ENCODE measurements at regions not wholly inside any gene's neighbourhood (a gene's known extent, or its start where the extent isn't known, plus 50 kb on each side); places are given as distances from the start of the nearest gene placed in this dataset.

- no peaks in the 10 kb centered on the region for H3K9me3 ChIP-seq (ENCODE audit: control insufficient read depth, low read depth, low read length)
- no peak for DNase-seq (ENCODE audit: low read depth, low spot score)
- no peaks in the 10 kb centered on the region for H3K79me2 ChIP-seq (ENCODE audit: control insufficient read depth, insufficient read depth, low read length)
- FAIRE-seq = no peak
- H3K27me3 ChIP-seq (ENCODE audit: control insufficient read depth, extremely low read depth, insufficient read depth, low read length) = peaks cover 4% of the 10 kb centered on the region
- no peak overlapping the region for H3K4me3 ChIP-seq (ENCODE audit: control insufficient read depth in 2 of 3, extremely low read depth in 1 of 3, insufficient read depth in 2 of 3, low read depth in 1 of 3, low read length in 3 of 3)
- no peaks in the 10 kb centered on the region for H3K9me1 ChIP-seq (ENCODE audit: control insufficient read depth, extremely low read depth, insufficient read depth, low read length)
- no peak overlapping the region for H3K9ac ChIP-seq (ENCODE audit: control insufficient read depth, extremely low read depth, insufficient read depth, low read length)
- no peak overlapping the region for H3K27ac ChIP-seq (ENCODE audit: control insufficient read depth, insufficient read depth, low read length)
- H3K4me2 ChIP-seq (ENCODE audit: control insufficient read depth, extremely low read depth, insufficient read depth, low read depth, low read length) = no peak overlapping the region
- H3K36me3 ChIP-seq (ENCODE audit: control insufficient read depth in 2 of 2, extremely low read depth in 1 of 2, insufficient read depth in 2 of 2, low read length in 2 of 2) = no peaks in the 10 kb centered on the region
- TF ChIP-seq CTCF (optimal IDR thresholded peaks at IDR 0.05 in 1 of 3, IDR thresholded peaks at IDR 0.05 in 1 of 3, conservative IDR thresholded peaks at IDR 0.05 in 1 of 3; ENCODE audit: extremely low read depth in 1 of 3, insufficient read depth in 2 of 3, low read length in 3 of 3) (no peak), EZH2 (IDR thresholded peaks at IDR 0.05; ENCODE audit: low read length) (no peak)
- dilution Hi-C loops (cut with MboI; ENCODE audit: extremely low pct_ligation_motif_present, low sequenced_read_pairs) = no loop called here
- H4K20me1 ChIP-seq (ENCODE audit: control insufficient read depth, extremely low read depth, insufficient read depth, low read length) = no peaks in the 10 kb centered on the region
- no peak overlapping the region for H2AFZ ChIP-seq (ENCODE audit: control insufficient read depth, low read length)
- peaks cover 4% of the 10 kb centered on the region for H3K4me1 ChIP-seq (ENCODE audit: control insufficient read depth, extremely low read depth, insufficient read depth, low read length)
These were observed 190.3 kb upstream of the TAB2 start for GRCh38 chr6:149127212-149127611.

GRCh38 chr6:149128489-149129145 lies 188.9 kb upstream of the TAB2 start:
- Histone ChIP-seq H4K20me1 (ENCODE audit: control insufficient read depth, extremely low read depth, insufficient read depth, low read length) (no peaks in the 10 kb centered on the region), H3K27ac (ENCODE audit: control insufficient read depth, insufficient read depth, low read length) (no peak overlapping the region), H3K9me3 (ENCODE audit: control insufficient read depth, low read depth, low read length) (no peaks in the 10 kb centered on the region), H3K9me1 (ENCODE audit: control insufficient read depth, extremely low read depth, insufficient read depth, low read length) (no peaks in the 10 kb centered on the region), H3K27me3 (ENCODE audit: control insufficient read depth, extremely low read depth, insufficient read depth, low read length) (peaks cover 10% of the 10 kb centered on the region), H3K4me2 (ENCODE audit: control insufficient read depth, extremely low read depth, insufficient read depth, low read depth, low read length) (no peak overlapping the region), H2AFZ (ENCODE audit: control insufficient read depth, low read length) (no peak overlapping the region), H3K4me3 (ENCODE audit: control insufficient read depth in 2 of 3, extremely low read depth in 1 of 3, insufficient read depth in 2 of 3, low read depth in 1 of 3, low read length in 3 of 3) (no peak overlapping the region), H3K36me3 (ENCODE audit: control insufficient read depth in 2 of 2, extremely low read depth in 1 of 2, insufficient read depth in 2 of 2, low read length in 2 of 2) (no peaks in the 10 kb centered on the region), H3K4me1 (ENCODE audit: control insufficient read depth, extremely low read depth, insufficient read depth, low read length) (peaks cover 4% of the 10 kb centered on the region), H3K9ac (ENCODE audit: control insufficient read depth, extremely low read depth, insufficient read depth, low read length) (no peak overlapping the region), H3K79me2 (ENCODE audit: control insufficient read depth, insufficient read depth, low read length) (no peaks in the 10 kb centered on the region)
- dilution Hi-C loops (cut with MboI; ENCODE audit: extremely low pct_ligation_motif_present, low sequenced_read_pairs) = no loop called here
- TF ChIP-seq EZH2 (IDR thresholded peaks at IDR 0.05; ENCODE audit: low read length) (no peak), CTCF (optimal IDR thresholded peaks at IDR 0.05 in 1 of 3, IDR thresholded peaks at IDR 0.05 in 1 of 3, conservative IDR thresholded peaks at IDR 0.05 in 1 of 3; ENCODE audit: extremely low read depth in 1 of 3, insufficient read depth in 2 of 3, low read length in 3 of 3) (no peak)
- DNase-seq (ENCODE audit: low read depth, low spot score) = no peak
- no peak for FAIRE-seq

Measured in keratinocyte (primary cell).